HepG2 (cell line): ENCODE measurements at regions not wholly inside any gene's neighbourhood (a gene's known extent, or its start where the extent isn't known, plus 50 kb on each side); places are given as distances from the start of the nearest gene placed in this dataset.

Experiments
- ATAC-seq: fragments of 200-7000 bp; cut with Tn5 transposase; 3 replicates; pipeline ENCODE4 v1.9.1; 2020; ENCODE audit warnings: mild to moderate bottlenecking, moderate library complexity
- BruUV-seq: library from RNA; stranded (reverse); fragments of 400-500 nt; replicated peaks from 2 replicates; lab custom pipeline; 2021; lab: Mats Ljungman, UMichigan
- CTCF ChIA-PET: fragments of 300-600 bp; formaldehyde crosslinking; extraction: SDS; loops from one replicate; lab custom pipeline; 2021; ENCODE audit warnings: low total read pairs, inconsistent platforms, low intra/inter-chr PET ratio; lab: Yijun Ruan, JAX
- POLR2A ChIA-PET: fragments of 350-600 bp; sonication (Branson Sonifier 250); formaldehyde crosslinking; loops from one replicate; lab custom pipeline; 2020; ENCODE audit warnings: antibody characterized with exemption, inconsistent platforms; lab: Yijun Ruan, JAX
- DNase-seq: peaks from one replicate; pipeline ENCODE4 v3.0.0-alpha.2; 2015; ENCODE audit warnings: low spot score
- FAIRE-seq: peaks from 3 replicates; lab custom pipeline; 2011; peaks lifted over from hg19 to GRCh38; lab: Jason Lieb, UNC
- H2AFZ ChIP-seq: one replicate; pipeline ENCODE4 v1.6.1; 2011; ENCODE audit warnings: low read length, inconsistent platforms
- H3K27ac ChIP-seq: fragments of 300-600 bp; 3 replicates; pipeline ENCODE4 v1.8.0; 2011; ENCODE audit warnings: mixed run types, mild to moderate bottlenecking, mixed read lengths, low read length, inconsistent platforms; ENCODE audit not compliant: insufficient read depth; ENCODE audit errors: extremely low read length
- H3K27me3 ChIP-seq, 2 experiments: fragments of 200-600 bp in 1 of 2; 2 replicates in 1 of 2; 3 replicates in 1 of 2; pipeline versions ENCODE4 v1.6.0 to v1.8.0; 2011; ENCODE audit warnings: low read length in 2 of 2, mild to moderate bottlenecking in 2 of 2, moderate library complexity in 2 of 2, inconsistent platforms in 1 of 2; ENCODE audit not compliant: insufficient read depth in 2 of 2, control insufficient read depth in 1 of 2
- H3K36me3 ChIP-seq, 2 experiments: fragments of 200-600 bp in 1 of 2; replicated peaks in 1 of 2; 2 replicates in 1 of 2; 3 replicates in 1 of 2; pipeline versions ENCODE4 v1.5.1 to v1.8.0; 2011; ENCODE audit warnings: low read length in 2 of 2, inconsistent platforms in 1 of 2; ENCODE audit not compliant: insufficient read depth in 2 of 2, control insufficient read depth in 1 of 2
- H3K4me1 ChIP-seq: 2 replicates; pipeline ENCODE4 v1.5.1; 2012; ENCODE audit warnings: low read length, inconsistent platforms; ENCODE audit not compliant: insufficient read depth
- H3K4me2 ChIP-seq: 2 replicates; pipeline ENCODE4 v1.6.0; 2011; ENCODE audit warnings: low read depth, low read length, inconsistent platforms
- H3K4me3 ChIP-seq, 3 experiments: fragments of 200-600 bp in 1 of 3; sonication (generic), shearing (Covaris generic) in 1 of 3; replicated peaks in 1 of 3; 2 replicates each; pipeline ENCODE4 v1.5.1; 2011 to 2016; ENCODE audit warnings: low read length in 3 of 3, inconsistent platforms in 2 of 3, low read depth in 2 of 3, mild to moderate bottlenecking in 2 of 3, control low read depth in 1 of 3, mixed read lengths in 1 of 3; ENCODE audit not compliant: insufficient read depth in 1 of 3
- H3K79me2 ChIP-seq: one replicate; pipeline ENCODE4 v1.6.1; 2011; ENCODE audit warnings: low read length, inconsistent platforms; ENCODE audit not compliant: insufficient read depth
- H3K9ac ChIP-seq: 2 replicates; pipeline ENCODE4 v1.6.0; 2011; ENCODE audit warnings: mild to moderate bottlenecking, low read depth, low read length, inconsistent platforms; ENCODE audit not compliant: insufficient read depth
- H3K9me3 ChIP-seq: 2 replicates; pipeline ENCODE4 v1.5.1; 2012; ENCODE audit warnings: mild to moderate bottlenecking, low read length
- H4K20me1 ChIP-seq: 2 replicates; pipeline ENCODE4 v1.6.0; 2011; ENCODE audit warnings: inconsistent platforms, mild to moderate bottlenecking, low read length, moderate library complexity; ENCODE audit not compliant: insufficient read depth
- HMG20A ChIP-seq: IDR thresholded peaks from 2 replicates; pipeline ENCODE4 v1.6.1; 2016; ENCODE audit warnings: borderline replicate concordance
- HNRNPL ChIP-seq: fragments of 200-400 bp; formaldehyde crosslinking; IDR thresholded peaks from 2 replicates; pipeline ENCODE4 v1.6.1; 2017; ENCODE audit warnings: mild to moderate bottlenecking, low read depth, low read length
- IRF1 ChIP-seq: sonication (generic); formaldehyde crosslinking; IDR thresholded peaks from 2 replicates; pipeline ENCODE4 v1.4.0; 2020; ENCODE audit warnings: low read depth, mild to moderate bottlenecking, missing genetic modification reagents
- KAT8 ChIP-seq: IDR thresholded peaks from 2 replicates; pipeline ENCODE4 v1.6.1; 2016; ENCODE audit warnings: missing genetic modification reagents, missing compliant biosample characterization
- LCORL ChIP-seq, 2 experiments: fragments of 450-650 bp in 1 of 2; sonication (generic) in 1 of 2; formaldehyde crosslinking in 1 of 2; IDR thresholded peaks; 2 replicates each; pipeline versions ENCODE4 v1.5.0 to v1.6.1; 2017 to 2020; ENCODE audit warnings: antibody characterized with exemption in 1 of 2, missing genetic modification reagents in 1 of 2
- TCF12 ChIP-seq, 2 experiments: fragments of 450-650 bp in 1 of 2; sonication (generic) in 1 of 2; formaldehyde crosslinking in 1 of 2; IDR thresholded peaks; 2 replicates each; pipeline versions ENCODE4 v1.6.1 to v1.8.0; 2017 to 2022; ENCODE audit warnings: antibody characterized with exemption in 1 of 2, mild to moderate bottlenecking in 1 of 2, missing genetic modification reagents in 1 of 2, moderate library complexity in 1 of 2
- ZMYM2 ChIP-seq: sonication (generic); formaldehyde crosslinking; IDR thresholded peaks from 2 replicates; pipeline ENCODE4 v1.8.0; 2022; ENCODE audit warnings: mild to moderate bottlenecking, missing genetic modification reagents
- ZNF280D ChIP-seq: sonication (generic); formaldehyde crosslinking; IDR thresholded peaks from 2 replicates; pipeline ENCODE4 v1.5.1; 2020; ENCODE audit warnings: mild to moderate bottlenecking, missing genetic modification reagents
- ZNF337 ChIP-seq: sonication (generic); formaldehyde crosslinking; IDR thresholded peaks from 2 replicates; pipeline ENCODE4 v1.5.1; 2020; ENCODE audit warnings: missing genetic modification reagents, low read depth, mild to moderate bottlenecking, borderline replicate concordance
- ZNF619 ChIP-seq: sonication (generic); formaldehyde crosslinking; IDR thresholded peaks from 2 replicates; pipeline ENCODE4 v1.4.0; 2020; ENCODE audit warnings: mild to moderate bottlenecking, missing genetic modification reagents
- ZNF678 ChIP-seq: sonication (generic); formaldehyde crosslinking; IDR thresholded peaks from 2 replicates; pipeline ENCODE4 v1.4.0; 2020; ENCODE audit warnings: mild to moderate bottlenecking, missing genetic modification reagents
- ZNF790 ChIP-seq: sonication (generic); formaldehyde crosslinking; IDR thresholded peaks from 2 replicates; pipeline ENCODE4 v1.8.0; 2022; ENCODE audit warnings: missing genetic modification reagents, mild to moderate bottlenecking, borderline replicate concordance
- WGBS: methylation state at CpG from one replicate; pipeline ENCODE4 v1.1.6; 2017; ENCODE audit warnings: low lambda C conversion rate; 5-methylcytosine and 5-hydroxymethylcytosine counted together
- in situ Hi-C: cut with HindIII; loops from 2 replicates; pipeline ENCODE4 v1.10.0; 2017; ENCODE audit warnings: low pct_unique_long_range_greater_than_20kb; ENCODE audit not compliant: extremely low pct_ligation_motif_present
- intact Hi-C: fragments of 100-400 bp; cut with micrococcal nuclease; formaldehyde crosslinking; loops from one replicate; pipeline ENCODE4 v1.10.0; 2022; ENCODE audit not compliant: unreplicated experiment

GRCh38 chr9:2992427-2992826, 148.5 kb upstream of the PUM3 start:
- Histone ChIP-seq H3K4me2 (no peak overlapping the region), H4K20me1 (no peaks in the 10 kb centered on the region), H2AFZ (no peak overlapping the region), H3K27ac (no peak overlapping the region), H3K36me3 (no peaks in the 10 kb centered on the region), H3K27me3 (no peaks in the 10 kb centered on the region), H3K4me1 (no peaks in the 10 kb centered on the region), H3K9ac (no peak overlapping the region), H3K79me2 (no peaks in the 10 kb centered on the region), H3K9me3 (no peaks in the 10 kb centered on the region), H3K4me3 (no peak overlapping the region)
- ChIA-PET POLR2A (no interaction called here), CTCF (no interaction called here)
- ATAC-seq (no peak), FAIRE-seq (no peak), DNase-seq (no peak)
- intact Hi-C loops, result loop anchor here (5.0 kb wide), 1 partner anchor 120 kb away; no protein-coding TSS in a partner anchor
- WGBS, result 72% methylated on average over 1 of the region's 1 CpG
- in situ Hi-C loops, result no loop called here
- BruUV-seq, result no TSS peak
- TF ChIP-seq LCORL (IDR thresholded peaks at IDR 0.05) (0 out of 2 replicates have a peak, but pooled peaks have one; percentile 19), LCORL (CRISPR knock-in tag; IDR thresholded peaks at IDR 0.05) (no peak), ZNF619 (CRISPR knock-in tag) (no peak)

GRCh38 chr9:2991292-2991691, 147.4 kb upstream of the PUM3 start:
- no peaks in the 10 kb centered on the region; a peak in 1 of 5 replicates for H3K27me3 ChIP-seq
- H3K9ac ChIP-seq, result no peak overlapping the region
- in situ Hi-C loops (no loop called here), intact Hi-C loops (loop anchor here (5.0 kb wide), 1 partner anchor 119 kb away; no protein-coding TSS in a partner anchor)
- H3K4me2 ChIP-seq, result no peak overlapping the region
- no peak overlapping the region for H3K4me3 ChIP-seq
- FAIRE-seq (no peak), ATAC-seq (no peak), DNase-seq (peak; percentile 1)
- no peaks in the 10 kb centered on the region for H3K79me2 ChIP-seq
- H2AFZ ChIP-seq, result no peak overlapping the region
- H3K9me3 ChIP-seq, result no peaks in the 10 kb centered on the region
- H3K27ac ChIP-seq, result no peak overlapping the region
- ChIA-PET POLR2A (no interaction called here), CTCF (no interaction called here)
- H3K4me1 ChIP-seq, result no peaks in the 10 kb centered on the region
- H4K20me1 ChIP-seq, result no peaks in the 10 kb centered on the region
- no TSS peak for BruUV-seq
- H3K36me3 ChIP-seq, result no peaks in the 10 kb centered on the region
- TF ChIP-seq ZNF790 (CRISPR knock-in tag) (no peak), ZMYM2 (CRISPR knock-in tag) (no peak), KAT8 (CRISPR knock-in tag) (no peak), HNRNPL (no peak), ZNF337 (no peak), HMG20A (CRISPR knock-in tag) (no peak), ZNF280D (CRISPR knock-in tag) (no peak), ZNF678 (CRISPR knock-in tag) (no peak), IRF1 (CRISPR knock-in tag) (no peak), TCF12 (IDR thresholded peaks at IDR 0.05) (no peak), TCF12 (CRISPR knock-in tag; IDR thresholded peaks at IDR 0.05) (no peak)
